Hepatocyte (in vitro differentiated cells): ENCODE measurements at regions not wholly inside any gene's neighbourhood (a gene's known extent, or its start where the extent isn't known, plus 50 kb on each side); places are given as distances from the start of the nearest gene placed in this dataset.

ENCODE experiments used
- DNase-seq: peaks from one replicate; pipeline ENCODE4 v3.0.0-alpha.2; 2016; ENCODE audit warnings: low spot score
- H2AFZ ChIP-seq: fragments of 200-600 bp; sonication (generic); 2 replicates; pipeline ENCODE4 v1.6.0; 2016; ENCODE audit warnings: antibody characterized with exemption, mild to moderate bottlenecking
- H3K27ac ChIP-seq: fragments of 200-600 bp; sonication (generic); 2 replicates; pipeline ENCODE4 v1.5.1; 2016; ENCODE audit warnings: mild to moderate bottlenecking
- H3K27me3 ChIP-seq: fragments of 200-600 bp; sonication (generic); 2 replicates; pipeline ENCODE4 v1.6.1; 2016
- H3K36me3 ChIP-seq: fragments of 200-600 bp; sonication (generic); replicated peaks from 2 replicates; pipeline ENCODE4 v1.5.1; 2016; ENCODE audit warnings: low read depth; ENCODE audit not compliant: insufficient read depth
- H3K4me1 ChIP-seq: fragments of 200-600 bp; sonication (generic); 2 replicates; pipeline ENCODE4 v1.5.1; 2016; ENCODE audit warnings: mild to moderate bottlenecking, moderate library complexity; ENCODE audit not compliant: insufficient read depth
- H3K4me2 ChIP-seq: fragments of 200-600 bp; sonication (generic); 2 replicates; pipeline ENCODE4 v1.6.0; 2016
- H3K4me3 ChIP-seq: fragments of 200-600 bp; sonication (generic); 2 replicates; pipeline ENCODE4 v1.5.1; 2016; ENCODE audit warnings: mild to moderate bottlenecking
- H3K79me2 ChIP-seq: fragments of 200-600 bp; sonication (generic); 2 replicates; pipeline ENCODE4 v1.6.0; 2017; ENCODE audit warnings: mild to moderate bottlenecking
- H3K9me2 ChIP-seq: fragments of 200-600 bp; sonication (generic); replicated peaks from 2 replicates; pipeline ENCODE4 v1.6.0; 2017; ENCODE audit warnings: mild to moderate bottlenecking; ENCODE audit not compliant: insufficient read depth
- H3K9me3 ChIP-seq: fragments of 200-600 bp; sonication (generic); 2 replicates; pipeline ENCODE4 v1.5.1; 2016; ENCODE audit warnings: low read depth, mild to moderate bottlenecking
- H4K20me1 ChIP-seq: fragments of 200-600 bp; sonication (generic); 2 replicates; pipeline ENCODE4 v1.6.0; 2016; ENCODE audit warnings: mild to moderate bottlenecking; ENCODE audit not compliant: insufficient read depth, poor library complexity, severe bottlenecking
- EZH2 ChIP-seq: fragments of 200-600 bp; sonication (generic); IDR thresholded peaks from 2 replicates; pipeline ENCODE4 v1.6.1; 2016; ENCODE audit warnings: antibody characterized with exemption, mild to moderate bottlenecking, borderline replicate concordance
- EZH2phosphoT487 ChIP-seq: fragments of 200-600 bp; sonication (generic); IDR thresholded peaks from one replicate; pipeline ENCODE4 v1.6.1; 2018; ENCODE audit warnings: antibody characterized with exemption, mild to moderate bottlenecking, low read depth, moderate library complexity; ENCODE audit not compliant: unreplicated experiment, severe bottlenecking
- WGBS: methylation state at CpG from one replicate; pipeline ENCODE4 v1.1.6; 2016; ENCODE audit warnings: low lambda C conversion rate; ENCODE audit errors: missing lambda C conversion rate; 5-methylcytosine and 5-hydroxymethylcytosine counted together
- TF ChIP-seq, protein P1 (sequence below): fragments of 200-600 bp; sonication (generic); IDR thresholded peaks from 2 replicates; pipeline ENCODE4 v1.5.1; 2016; ENCODE audit warnings: antibody characterized with exemption, mild to moderate bottlenecking; ENCODE audit not compliant: poor library complexity

DNA sequence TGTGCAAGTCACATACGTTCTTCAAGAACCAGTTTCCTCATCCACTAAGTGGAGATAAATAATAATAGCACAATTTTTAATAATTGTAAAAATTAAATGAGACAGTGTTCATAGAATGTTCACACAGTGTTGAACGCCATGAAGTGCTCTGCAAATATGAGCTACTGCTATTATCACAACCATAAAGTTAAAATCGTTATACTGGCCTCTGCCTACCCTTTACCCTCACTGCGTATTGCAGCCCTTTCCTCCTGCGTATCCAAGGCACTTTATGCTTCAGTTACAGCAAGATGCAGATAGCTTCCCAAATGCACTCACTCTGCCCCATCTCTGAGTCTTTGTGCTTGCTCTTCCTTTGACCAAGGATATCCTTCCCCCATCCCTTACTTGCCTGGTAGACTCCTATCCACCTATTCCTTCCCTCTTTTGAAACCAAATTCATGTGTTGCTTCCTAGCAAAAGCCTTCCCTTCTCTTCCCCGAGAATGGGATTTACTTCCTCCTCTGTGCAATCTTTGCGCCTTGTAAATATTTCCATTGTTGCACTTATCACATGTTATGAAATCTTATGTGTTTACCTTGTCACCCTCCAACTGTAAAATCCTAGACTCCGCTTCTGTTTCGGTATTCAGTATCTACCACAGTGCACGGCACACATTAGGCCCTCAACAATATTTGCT lies 196.9 kb downstream of the ADAMTS15 start:
- Histone ChIP-seq H3K27me3 (no peaks in the 10 kb centered on the region), H3K4me3 (no peak overlapping the region), H3K36me3 (no peaks in the 10 kb centered on the region), H3K4me2 (no peak overlapping the region), H3K9me3 (no peaks in the 10 kb centered on the region), H4K20me1 (no peaks in the 10 kb centered on the region), H3K79me2 (no peaks in the 10 kb centered on the region), H2AFZ (no peak overlapping the region), H3K4me1 (peaks cover 31% of the 10 kb centered on the region), H3K27ac (peak overlapping the region; percentile 38), H3K9me2 (no peaks in the 10 kb centered on the region)
- no peak for DNase-seq
- WGBS: 71% methylated on average over 10 of the region's 10 CpGs
- TF ChIP-seq, protein P1, sequence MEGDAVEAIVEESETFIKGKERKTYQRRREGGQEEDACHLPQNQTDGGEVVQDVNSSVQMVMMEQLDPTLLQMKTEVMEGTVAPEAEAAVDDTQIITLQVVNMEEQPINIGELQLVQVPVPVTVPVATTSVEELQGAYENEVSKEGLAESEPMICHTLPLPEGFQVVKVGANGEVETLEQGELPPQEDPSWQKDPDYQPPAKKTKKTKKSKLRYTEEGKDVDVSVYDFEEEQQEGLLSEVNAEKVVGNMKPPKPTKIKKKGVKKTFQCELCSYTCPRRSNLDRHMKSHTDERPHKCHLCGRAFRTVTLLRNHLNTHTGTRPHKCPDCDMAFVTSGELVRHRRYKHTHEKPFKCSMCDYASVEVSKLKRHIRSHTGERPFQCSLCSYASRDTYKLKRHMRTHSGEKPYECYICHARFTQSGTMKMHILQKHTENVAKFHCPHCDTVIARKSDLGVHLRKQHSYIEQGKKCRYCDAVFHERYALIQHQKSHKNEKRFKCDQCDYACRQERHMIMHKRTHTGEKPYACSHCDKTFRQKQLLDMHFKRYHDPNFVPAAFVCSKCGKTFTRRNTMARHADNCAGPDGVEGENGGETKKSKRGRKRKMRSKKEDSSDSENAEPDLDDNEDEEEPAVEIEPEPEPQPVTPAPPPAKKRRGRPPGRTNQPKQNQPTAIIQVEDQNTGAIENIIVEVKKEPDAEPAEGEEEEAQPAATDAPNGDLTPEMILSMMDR: no peak
- TF ChIP-seq EZH2 (no peak), EZH2phosphoT487 (no peak)

GRCh38 chr11:130645843-130646197 lies 197.4 kb downstream of the ADAMTS15 start:
- Histone ChIP-seq H3K79me2 (no peaks in the 10 kb centered on the region), H3K9me2 (no peaks in the 10 kb centered on the region), H3K9me3 (no peaks in the 10 kb centered on the region), H2AFZ (no peak overlapping the region), H4K20me1 (no peaks in the 10 kb centered on the region), H3K36me3 (no peaks in the 10 kb centered on the region), H3K27me3 (no peaks in the 10 kb centered on the region), H3K27ac (peak overlapping the region; percentile 38), H3K4me3 (no peak overlapping the region), H3K4me1 (peaks cover 34% of the 10 kb centered on the region), H3K4me2 (no peak overlapping the region)
- TF ChIP-seq EZH2phosphoT487 (no peak), EZH2 (no peak)
- TF ChIP-seq, protein P1: no peak
- 93% methylated on average over 6 of the region's 6 CpGs for WGBS
- no peak for DNase-seq

GRCh38 chr11:130646881-130647280 lies 198.4 kb downstream of the ADAMTS15 start:
- Histone ChIP-seq H3K36me3 (no peaks in the 10 kb centered on the region), H3K27me3 (no peaks in the 10 kb centered on the region), H3K4me2 (no peak overlapping the region), H3K79me2 (no peaks in the 10 kb centered on the region), H3K4me3 (no peak overlapping the region), H2AFZ (no peak overlapping the region), H3K9me2 (no peaks in the 10 kb centered on the region), H3K27ac (peak overlapping the region; percentile 74), H3K4me1 (peaks cover 34% of the 10 kb centered on the region), H3K9me3 (no peaks in the 10 kb centered on the region), H4K20me1 (no peaks in the 10 kb centered on the region)
- TF ChIP-seq EZH2phosphoT487 (no peak), EZH2 (no peak)
- TF ChIP-seq, protein P1: no peak
- WGBS: 76% methylated on average over 3 of the region's 3 CpGs
- no peak for DNase-seq

- Histone ChIP-seq H3K4me1 (peaks cover 34% of the 10 kb centered on the region), H4K20me1 (no peaks in the 10 kb centered on the region), H3K36me3 (no peaks in the 10 kb centered on the region), H3K27me3 (no peaks in the 10 kb centered on the region), H3K9me2 (no peaks in the 10 kb centered on the region), H3K4me3 (no peak overlapping the region), H3K79me2 (no peaks in the 10 kb centered on the region), H3K27ac (peak overlapping the region; percentile 74), H2AFZ (no peak overlapping the region), H3K4me2 (no peak overlapping the region), H3K9me3 (no peaks in the 10 kb centered on the region)
- TF ChIP-seq, protein P1: no peak
- TF ChIP-seq EZH2phosphoT487 (no peak), EZH2 (no peak)
- WGBS: 100% methylated on average over 5 of the region's 5 CpGs
- no peak for DNase-seq
These were observed 198.9 kb downstream of the ADAMTS15 start for GRCh38 chr11:130647371-130647770.
